Smooth muscle cell (in vitro differentiated cells): ENCODE measurements at regions not wholly inside any gene's neighbourhood (a gene's known extent, or its start where the extent isn't known, plus 50 kb on each side); places are given as distances from the start of the nearest gene placed in this dataset.

ENCODE experiments used
- DNase-seq: peaks from one replicate; lab custom pipeline; 2025; ENCODE audit not compliant: unreplicated experiment; lab: John Stamatoyannopoulos, UW
- H2AFZ ChIP-seq: fragments of 200-600 bp; sonication (generic); 2 replicates; pipeline ENCODE4 v1.6.0; 2016; ENCODE audit warnings: antibody characterized with exemption, low read depth, mild to moderate bottlenecking
- H3F3A ChIP-seq: fragments of 200-600 bp; sonication (generic); 2 replicates; pipeline ENCODE4 v1.6.0; 2017; ENCODE audit warnings: antibody characterized with exemption, low read depth
- H3K27ac ChIP-seq: fragments of 200-600 bp; sonication (generic); 2 replicates; pipeline ENCODE4 v1.5.1; 2016; ENCODE audit warnings: low read depth, mild to moderate bottlenecking
- H3K27me3 ChIP-seq: fragments of 200-600 bp; sonication (generic); 2 replicates; pipeline ENCODE4 v1.6.1; 2016; ENCODE audit warnings: low read depth, mild to moderate bottlenecking
- H3K36me3 ChIP-seq: fragments of 200-600 bp; sonication (generic); 2 replicates; pipeline ENCODE4 v1.5.1; 2016; ENCODE audit warnings: low read depth
- H3K4me1 ChIP-seq: fragments of 200-600 bp; sonication (generic); 2 replicates; pipeline ENCODE4 v1.5.1; 2016; ENCODE audit warnings: low read depth
- H3K4me2 ChIP-seq: fragments of 200-600 bp; sonication (generic); 2 replicates; pipeline ENCODE4 v1.6.0; 2016; ENCODE audit warnings: mild to moderate bottlenecking
- H3K4me3 ChIP-seq: fragments of 200-600 bp; sonication (generic); 2 replicates; pipeline ENCODE4 v1.5.1; 2016; ENCODE audit warnings: mild to moderate bottlenecking
- H3K79me2 ChIP-seq: fragments of 200-600 bp; sonication (generic); 2 replicates; pipeline ENCODE4 v1.6.0; 2016; ENCODE audit warnings: low read depth, mild to moderate bottlenecking
- H3K9ac ChIP-seq: fragments of 200-600 bp; sonication (generic); 2 replicates; pipeline ENCODE4 v1.6.0; 2016; ENCODE audit warnings: low read depth
- H3K9me3 ChIP-seq: fragments of 200-600 bp; sonication (generic); replicated peaks from 2 replicates; pipeline ENCODE4 v1.5.1; 2016; ENCODE audit warnings: low read depth
- H4K20me1 ChIP-seq: fragments of 200-600 bp; sonication (generic); 2 replicates; pipeline ENCODE4 v1.6.0; 2016; ENCODE audit warnings: low read depth
- CTCF ChIP-seq: fragments of 200-600 bp; sonication (generic); IDR thresholded peaks from 2 replicates; pipeline ENCODE4 v1.5.1; 2017; ENCODE audit warnings: borderline replicate concordance, mild to moderate bottlenecking, antibody characterized with exemption; ENCODE audit not compliant: insufficient read depth, poor library complexity, severe bottlenecking
- WGBS: methylation state at CpG from one replicate; pipeline ENCODE4 v1.1.7; 2016; ENCODE audit warnings: low lambda C conversion rate; 5-methylcytosine and 5-hydroxymethylcytosine counted together

GRCh38 chr18:34320267-34320666 lies 95.6 kb upstream of the NOL4 start:
- no peaks in the 10 kb centered on the region for H3K79me2 ChIP-seq
- H3K9me3 ChIP-seq: no peaks in the 10 kb centered on the region
- H3K36me3 ChIP-seq: no peaks in the 10 kb centered on the region
- H3F3A ChIP-seq: no peaks in the 10 kb centered on the region
- no peak for DNase-seq
- no peak overlapping the region for H2AFZ ChIP-seq
- H3K4me2 ChIP-seq: no peak overlapping the region
- H3K4me3 ChIP-seq: no peak overlapping the region
- no peaks in the 10 kb centered on the region for H4K20me1 ChIP-seq
- H3K4me1 ChIP-seq: no peaks in the 10 kb centered on the region
- H3K27me3 ChIP-seq: no peaks in the 10 kb centered on the region
- no peak for TF ChIP-seq CTCF
- 94% methylated on average over 2 of the region's 2 CpGs for WGBS
- no peak overlapping the region for H3K27ac ChIP-seq
- H3K9ac ChIP-seq: no peak overlapping the region

GRCh38 chr18:34321066-34321465 lies 96.4 kb upstream of the NOL4 start:
- no peaks in the 10 kb centered on the region for H3K36me3 ChIP-seq
- H3K4me2 ChIP-seq: no peak overlapping the region
- no peaks in the 10 kb centered on the region for H3F3A ChIP-seq
- H3K4me3 ChIP-seq: no peak overlapping the region
- no peaks in the 10 kb centered on the region for H3K79me2 ChIP-seq
- no peaks in the 10 kb centered on the region for H3K27me3 ChIP-seq
- no peak for TF ChIP-seq CTCF
- no peak overlapping the region for H2AFZ ChIP-seq
- no peak overlapping the region for H3K9ac ChIP-seq
- no peak overlapping the region for H3K27ac ChIP-seq
- WGBS: 88% methylated on average over 2 of the region's 2 CpGs
- no peaks in the 10 kb centered on the region for H4K20me1 ChIP-seq
- no peaks in the 10 kb centered on the region for H3K9me3 ChIP-seq
- no peak for DNase-seq
- no peaks in the 10 kb centered on the region for H3K4me1 ChIP-seq

GRCh38 chr18:34322365-34323289 lies 97.9 kb upstream of the NOL4 start:
- Histone ChIP-seq H3K79me2 (no peaks in the 10 kb centered on the region), H3K4me2 (peak overlapping the region; percentile 62), H4K20me1 (no peaks in the 10 kb centered on the region), H3K27me3 (no peaks in the 10 kb centered on the region), H3K9me3 (no peaks in the 10 kb centered on the region), H3K4me1 (no peaks in the 10 kb centered on the region), H3K27ac (no peak overlapping the region), H3K4me3 (no peak overlapping the region), H3F3A (no peaks in the 10 kb centered on the region), H3K9ac (no peak overlapping the region), H2AFZ (peak overlapping the region; percentile 34), H3K36me3 (no peaks in the 10 kb centered on the region)
- peak; percentile 0 for DNase-seq
- peak; percentile 82 for TF ChIP-seq CTCF
- WGBS: 28% methylated on average over 16 of the region's 16 CpGs

- TF ChIP-seq CTCF: no peak
- 90% methylated on average over 1 of the region's 1 CpG for WGBS
- no peak overlapping the region for H3K9ac ChIP-seq
Measured at GRCh38 chr18:34329840-34330239, 105.1 kb upstream of the NOL4 start.

More at GRCh38 chr18:34329840-34330239, 105.1 kb upstream of the NOL4 start:
- DNase-seq: no peak
- H3K4me1 ChIP-seq: no peaks in the 10 kb centered on the region
- no peaks in the 10 kb centered on the region for H3K36me3 ChIP-seq
- no peak overlapping the region for H3K27ac ChIP-seq
- peak overlapping the region; percentile 40 for H2AFZ ChIP-seq
- no peaks in the 10 kb centered on the region for H4K20me1 ChIP-seq
- no peaks in the 10 kb centered on the region for H3K27me3 ChIP-seq
- no peak overlapping the region for H3K4me2 ChIP-seq
- no peaks in the 10 kb centered on the region for H3K79me2 ChIP-seq
- H3F3A ChIP-seq: no peaks in the 10 kb centered on the region
- no peak overlapping the region for H3K4me3 ChIP-seq
- H3K9me3 ChIP-seq: no peaks in the 10 kb centered on the region
